GM12878 (cell line): ENCODE measurements at regions not wholly inside any gene's neighbourhood (a gene's known extent, or its start where the extent isn't known, plus 50 kb on each side); places are given as distances from the start of the nearest gene placed in this dataset.
"Not testable (repeated sequence)": the region's sequence is repeated elsewhere in the genome, so short reads cannot be mapped to it uniquely, and the experiment has no call there.

Experiments
- ATAC-seq: fragments of 200-7000 bp; cut with Tn5 transposase; 3 replicates; pipeline ENCODE4 v1.9.1; 2020; ENCODE audit warnings: mild to moderate bottlenecking, moderate library complexity
- BruUV-seq: library from RNA; stranded (reverse); fragments of 400-500 nt; replicated peaks from 2 replicates; lab custom pipeline; 2021; lab: Mats Ljungman, UMichigan
- CTCF ChIA-PET: fragments of 300-600 bp; sonication (Branson Sonifier 250); formaldehyde crosslinking; extraction: SDS; loops from one replicate; lab custom pipeline; 2021; ENCODE audit warnings: inconsistent platforms; lab: Yijun Ruan, JAX
- POLR2A ChIA-PET: fragments of 350-600 bp; formaldehyde crosslinking; extraction: SDS; loops from one replicate; lab custom pipeline; 2021; ENCODE audit warnings: inconsistent platforms; lab: Charles Lee
- RAD21 ChIA-PET: fragments of 300-600 bp; sonication (Branson Sonifier 250); formaldehyde crosslinking; loops from one replicate; lab custom pipeline; 2023; ENCODE audit warnings: antibody characterized with exemption; ENCODE audit not compliant: unreplicated experiment; lab: Charles Lee
- SMC1A ChIA-PET: fragments of 300-600 bp; sonication (Branson Sonifier 250); formaldehyde crosslinking; loops from one replicate; lab custom pipeline; 2023; ENCODE audit not compliant: unreplicated experiment, uncharacterized antibody; lab: Charles Lee
- DNase-seq: peaks from one replicate; pipeline ENCODE4 v3.0.0-alpha.2; 2011; ENCODE audit warnings: low read depth, low spot score
- FAIRE-seq: peaks from 3 replicates; lab custom pipeline; 2011; peaks lifted over from hg19 to GRCh38; lab: Jason Lieb, UNC
- H2AFZ ChIP-seq: 2 replicates; pipeline ENCODE4 v1.6.0; 2011; ENCODE audit warnings: low read depth, low read length, control low read depth; ENCODE audit not compliant: control insufficient read depth
- H3K27ac ChIP-seq: 2 replicates; pipeline ENCODE4 v1.5.1; 2011; ENCODE audit warnings: control low read depth; ENCODE audit not compliant: control insufficient read depth, insufficient read depth
- H3K27me3 ChIP-seq, 2 experiments: replicated peaks in 1 of 2; 2 replicates each; pipeline versions ENCODE4 v1.6.0 to v1.6.1; 2011; ENCODE audit warnings: low read length in 1 of 2; ENCODE audit not compliant: control insufficient read depth in 2 of 2, insufficient read depth in 2 of 2
- H3K36me3 ChIP-seq, 2 experiments: 2 replicates each; pipeline ENCODE4 v1.5.1; 2011; ENCODE audit warnings: low read length in 1 of 2; ENCODE audit not compliant: control insufficient read depth in 2 of 2, insufficient read depth in 2 of 2
- H3K4me1 ChIP-seq: 2 replicates; pipeline ENCODE4 v1.6.1; 2011; ENCODE audit warnings: mild to moderate bottlenecking, low read length, moderate library complexity, mixed read lengths; ENCODE audit not compliant: control insufficient read depth, insufficient read depth
- H3K4me2 ChIP-seq: 2 replicates; pipeline ENCODE4 v1.6.0; 2011; ENCODE audit warnings: control low read depth; ENCODE audit not compliant: control insufficient read depth, insufficient read depth
- H3K4me3 ChIP-seq: fragments of 200-600 bp; sonication (generic); 2 replicates; pipeline ENCODE4 v1.5.1; 2016
- H3K79me2 ChIP-seq: 2 replicates; pipeline ENCODE4 v1.6.0; 2011; ENCODE audit warnings: low read length; ENCODE audit not compliant: control insufficient read depth, insufficient read depth
- H3K9ac ChIP-seq: 2 replicates; pipeline ENCODE4 v1.8.0; 2011; ENCODE audit warnings: low read length, control low read depth, mixed read lengths; ENCODE audit not compliant: control insufficient read depth, insufficient read depth
- H3K9me3 ChIP-seq: replicated peaks from 3 replicates; pipeline ENCODE4 v1.5.1; 2011; ENCODE audit warnings: mild to moderate bottlenecking, low read length; ENCODE audit not compliant: control insufficient read depth, insufficient read depth
- H4K20me1 ChIP-seq: 2 replicates; pipeline ENCODE4 v1.6.0; 2011; ENCODE audit not compliant: control insufficient read depth, insufficient read depth
- HDAC2 ChIP-seq: fragments of 200-600 bp; sonication (generic); IDR thresholded peaks from 2 replicates; pipeline ENCODE4 v1.6.1; 2017
- WGBS: methylation state at CpG from one replicate; pipeline ENCODE4 v1.1.6; 2016; ENCODE audit warnings: low lambda C conversion rate; ENCODE audit not compliant: insufficient replicate concordance, insufficient coverage; ENCODE audit errors: missing lambda C conversion rate; 5-methylcytosine and 5-hydroxymethylcytosine counted together
- in situ Hi-C: fragments of 300-500 bp; cut with MboI; formaldehyde crosslinking; loops from 9 replicates; pipeline ENCODE4 v1.14.3; 2018; ENCODE audit warnings: mixed read lengths
- intact Hi-C: fragments of 100-400 bp; cut with micrococcal nuclease; formaldehyde crosslinking; loops from one replicate; pipeline ENCODE4 v1.14.2; 2022; ENCODE audit not compliant: unreplicated experiment
- TF ChIP-seq, protein P1 (sequence below): fragments of 450-650 bp; IDR thresholded peaks from 2 replicates; pipeline ENCODE4 v1.6.1; 2017; ENCODE audit warnings: antibody characterized with exemption, mild to moderate bottlenecking, moderate library complexity

DNA sequence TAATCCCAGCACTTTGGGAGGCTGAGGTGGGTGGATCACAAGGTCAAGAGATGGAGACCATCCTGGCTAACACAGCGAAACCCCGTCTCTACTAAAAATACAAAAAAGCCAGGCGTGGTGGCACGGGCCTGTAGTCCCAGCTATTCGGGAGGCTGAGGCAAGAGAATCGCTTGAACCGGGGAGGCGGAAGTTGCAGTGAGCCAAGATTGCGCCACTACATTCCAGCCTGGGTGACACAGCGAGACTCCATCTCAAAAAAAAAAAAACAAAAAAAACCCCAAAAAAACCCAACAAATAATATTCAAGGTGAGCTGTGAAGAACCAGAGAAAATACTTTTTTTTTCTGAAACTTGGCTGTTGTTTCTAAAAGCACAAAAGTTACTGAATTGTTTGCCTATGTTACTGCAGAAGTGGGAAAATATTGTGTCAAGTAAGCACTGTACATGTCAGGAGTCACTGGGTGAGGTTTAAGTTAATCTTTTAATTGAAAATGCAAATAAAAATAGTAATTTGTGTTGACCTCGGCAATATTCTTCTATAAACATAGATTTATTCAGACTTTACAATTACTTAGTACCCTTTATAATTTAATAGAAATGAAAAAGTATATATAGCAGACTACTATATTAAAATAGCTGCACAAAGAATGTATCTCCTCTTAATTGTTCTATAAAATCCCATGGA, 55.4 kb upstream of the USP3 start:
- H3K36me3 ChIP-seq, H3K27ac ChIP-seq, H3K4me2 ChIP-seq, FAIRE-seq, CTCF ChIA-PET, H2AFZ ChIP-seq, H3K79me2 ChIP-seq, H3K4me1 ChIP-seq, H3K27me3 ChIP-seq, H3K9ac ChIP-seq, POLR2A ChIA-PET, ATAC-seq, RAD21 ChIA-PET, DNase-seq, BruUV-seq, H3K9me3 ChIP-seq, in situ Hi-C loops, H4K20me1 ChIP-seq, intact Hi-C loops, H3K4me3 ChIP-seq: not testable (repeated sequence)
- WGBS: 60% methylated on average over 11 of the region's 11 CpGs
- SMC1A ChIA-PET: interaction anchor here (1.7 kb wide), 1 partner anchor 10 kb away, joined by 4 read pairs; no protein-coding TSS in a partner anchor

DNA sequence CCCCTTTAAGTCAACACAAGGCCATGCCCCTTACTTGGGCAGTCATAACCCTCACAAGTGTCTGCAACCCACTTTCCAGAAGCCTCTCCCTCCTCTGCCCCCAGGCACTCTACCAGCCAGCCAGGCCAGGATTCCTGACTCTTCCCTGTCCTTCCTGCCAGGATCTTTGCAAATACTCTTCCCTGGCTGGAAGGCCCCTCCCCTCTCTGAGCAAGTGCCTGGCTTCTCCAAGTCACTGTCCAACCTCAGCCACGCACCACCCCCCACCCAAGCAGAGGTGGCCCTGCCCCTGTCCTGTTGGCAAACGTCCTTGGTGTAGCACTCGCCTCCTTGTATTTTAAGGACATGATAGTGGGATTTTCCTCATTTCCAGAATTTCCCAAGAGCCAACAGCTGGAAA, 54.7 kb upstream of the USP3 start:
- POLR2A ChIA-PET: no interaction called here
- Histone ChIP-seq H3K79me2 (no peaks in the 10 kb centered on the region), H3K27me3 (no peaks in the 10 kb centered on the region), H3K27ac (no peak overlapping the region), H3K4me2 (no peak overlapping the region), H3K9me3 (no peaks in the 10 kb centered on the region), H3K4me1 (no peaks in the 10 kb centered on the region), H3K36me3 (no peaks in the 10 kb centered on the region), H2AFZ (no peak overlapping the region), H3K9ac (no peak overlapping the region), H4K20me1 (no peaks in the 10 kb centered on the region), H3K4me3 (no peak overlapping the region)
- no peak for TF ChIP-seq HDAC2
- TF ChIP-seq, protein P1, sequence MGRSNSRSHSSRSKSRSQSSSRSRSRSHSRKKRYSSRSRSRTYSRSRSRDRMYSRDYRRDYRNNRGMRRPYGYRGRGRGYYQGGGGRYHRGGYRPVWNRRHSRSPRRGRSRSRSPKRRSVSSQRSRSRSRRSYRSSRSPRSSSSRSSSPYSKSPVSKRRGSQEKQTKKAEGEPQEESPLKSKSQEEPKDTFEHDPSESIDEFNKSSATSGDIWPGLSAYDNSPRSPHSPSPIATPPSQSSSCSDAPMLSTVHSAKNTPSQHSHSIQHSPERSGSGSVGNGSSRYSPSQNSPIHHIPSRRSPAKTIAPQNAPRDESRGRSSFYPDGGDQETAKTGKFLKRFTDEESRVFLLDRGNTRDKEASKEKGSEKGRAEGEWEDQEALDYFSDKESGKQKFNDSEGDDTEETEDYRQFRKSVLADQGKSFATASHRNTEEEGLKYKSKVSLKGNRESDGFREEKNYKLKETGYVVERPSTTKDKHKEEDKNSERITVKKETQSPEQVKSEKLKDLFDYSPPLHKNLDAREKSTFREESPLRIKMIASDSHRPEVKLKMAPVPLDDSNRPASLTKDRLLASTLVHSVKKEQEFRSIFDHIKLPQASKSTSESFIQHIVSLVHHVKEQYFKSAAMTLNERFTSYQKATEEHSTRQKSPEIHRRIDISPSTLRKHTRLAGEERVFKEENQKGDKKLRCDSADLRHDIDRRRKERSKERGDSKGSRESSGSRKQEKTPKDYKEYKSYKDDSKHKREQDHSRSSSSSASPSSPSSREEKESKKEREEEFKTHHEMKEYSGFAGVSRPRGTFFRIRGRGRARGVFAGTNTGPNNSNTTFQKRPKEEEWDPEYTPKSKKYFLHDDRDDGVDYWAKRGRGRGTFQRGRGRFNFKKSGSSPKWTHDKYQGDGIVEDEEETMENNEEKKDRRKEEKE: no peak
- intact Hi-C loops: no loop called here
- in situ Hi-C loops: no loop called here
- BruUV-seq: no TSS peak
- WGBS: 36% methylated on average over 3 of the region's 3 CpGs
- DNase-seq (no peak), ATAC-seq (no peak), FAIRE-seq (no peak)
- CTCF ChIA-PET: interaction anchor here (0.7 kb wide), 1 partner anchor 45 kb away, joined by 3 read pairs; no protein-coding TSS in a partner anchor
- SMC1A ChIA-PET: no interaction called here
- RAD21 ChIA-PET: no interaction called here
